CD4-positive, alpha-beta T cell treated with Interleukin-12 subunit alpha and Interleukin-12 subunit beta, for 1 hour (primary cell): ENCODE measurements at regions not wholly inside any gene's neighbourhood (a gene's known extent, or its start where the extent isn't known, plus 50 kb on each side); places are given as distances from the start of the nearest gene placed in this dataset.
"Not testable (repeated sequence)": the region's sequence is repeated elsewhere in the genome, so short reads cannot be mapped to it uniquely, and the experiment has no call there.

Experiments used
- DNase-seq: peaks from one replicate; pipeline ENCODE4 v3.0.0-alpha.2; 2020

DNA sequence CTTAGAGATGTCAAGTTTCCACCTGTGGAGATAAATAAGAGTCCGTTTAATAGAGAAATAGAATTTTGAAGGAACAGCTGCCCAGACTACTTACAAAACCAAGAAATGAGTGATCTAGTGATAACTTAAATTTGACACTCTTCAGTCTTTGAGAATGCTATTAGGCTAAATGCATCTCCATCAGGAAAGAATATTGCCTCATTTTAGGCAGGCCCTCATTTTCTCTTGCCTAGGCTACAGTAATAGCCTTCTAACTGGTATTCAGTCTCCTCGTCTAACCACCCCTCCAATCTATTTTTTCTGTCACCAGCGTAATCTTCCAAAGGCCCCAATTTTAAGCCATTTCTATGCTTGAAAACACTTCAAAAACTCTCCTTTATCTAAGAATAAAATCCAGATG lies 537.8 kb upstream of the CA10 start:
- no peak for DNase-seq

GRCh38 chr17:52686140-52686539 lies 527.6 kb upstream of the CA10 start:
- DNase-seq, result no peak

GRCh38 chr17:52681480-52681879 lies 523.0 kb upstream of the CA10 start:
- no peak for DNase-seq

- no peak for DNase-seq
These were observed 519.7 kb upstream of the CA10 start for GRCh38 chr17:52678211-52678610.

DNA sequence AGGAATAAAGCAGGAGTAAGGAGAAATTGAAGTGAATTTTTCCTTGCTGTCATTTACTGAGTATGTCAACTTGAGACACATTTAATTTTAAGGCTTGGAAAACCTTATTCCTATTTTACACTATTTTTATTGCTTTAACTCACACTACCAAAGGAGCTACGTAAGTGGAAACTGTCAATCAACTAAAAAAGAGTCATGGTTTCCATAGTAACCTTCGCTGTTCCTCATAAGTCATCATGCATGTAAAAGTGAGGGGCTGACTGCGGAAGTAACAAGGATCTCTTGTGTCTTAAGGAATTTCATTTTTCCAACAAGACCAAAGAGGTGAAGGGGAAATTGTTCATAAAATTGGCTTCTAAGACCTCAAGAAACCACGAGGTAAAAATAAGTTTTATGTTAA lies 516.2 kb upstream of the CA10 start:
- DNase-seq, result no peak

GRCh38 chr17:52673791-52674190 lies 515.3 kb upstream of the CA10 start:
- DNase-seq, result no peak

- no peak for DNase-seq
These were observed 507.8 kb upstream of the CA10 start for GRCh38 chr17:52666264-52666663.

DNA sequence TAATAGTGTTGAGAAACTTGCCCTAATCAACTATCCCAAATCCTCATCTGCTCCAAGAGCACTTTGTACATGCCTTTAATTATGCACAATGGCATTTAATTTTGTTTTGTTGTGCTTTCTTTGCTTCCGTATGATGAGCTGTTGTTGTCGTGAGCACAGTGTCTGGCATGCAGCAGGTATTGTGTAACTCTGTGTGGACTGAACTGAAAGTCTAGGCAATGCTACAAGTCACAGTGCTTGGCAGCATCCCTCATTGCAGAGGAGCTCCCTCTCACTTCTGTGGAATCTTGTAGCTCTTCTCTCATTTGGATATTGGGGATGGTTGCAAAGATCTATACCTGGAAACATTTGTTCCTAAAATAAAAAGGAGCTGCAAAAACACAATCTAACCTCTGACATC lies 502.2 kb upstream of the CA10 start:
- no peak for DNase-seq

DNA sequence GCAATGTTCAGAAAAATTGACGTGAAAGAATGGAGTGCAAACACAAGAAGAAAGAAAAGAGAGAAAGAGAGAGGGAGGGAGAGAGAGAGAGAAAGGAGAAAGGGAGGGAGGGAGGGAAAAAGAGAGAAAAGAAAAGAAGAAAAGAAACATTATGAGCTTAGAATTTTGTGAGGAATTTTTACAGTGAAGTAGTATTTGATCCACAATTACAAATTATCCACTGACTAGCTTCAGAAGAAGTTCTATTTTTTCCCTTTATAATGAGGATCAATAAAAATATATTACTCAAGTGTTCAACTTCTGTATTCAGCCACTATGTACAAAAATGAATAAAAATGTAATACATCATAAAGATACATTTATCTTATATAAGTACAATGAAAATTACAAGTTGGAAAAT lies 494.5 kb upstream of the CA10 start:
- DNase-seq, result no peak

GRCh38 chr17:52648995-52649394 lies 490.5 kb upstream of the CA10 start:
- DNase-seq, result no peak

DNA sequence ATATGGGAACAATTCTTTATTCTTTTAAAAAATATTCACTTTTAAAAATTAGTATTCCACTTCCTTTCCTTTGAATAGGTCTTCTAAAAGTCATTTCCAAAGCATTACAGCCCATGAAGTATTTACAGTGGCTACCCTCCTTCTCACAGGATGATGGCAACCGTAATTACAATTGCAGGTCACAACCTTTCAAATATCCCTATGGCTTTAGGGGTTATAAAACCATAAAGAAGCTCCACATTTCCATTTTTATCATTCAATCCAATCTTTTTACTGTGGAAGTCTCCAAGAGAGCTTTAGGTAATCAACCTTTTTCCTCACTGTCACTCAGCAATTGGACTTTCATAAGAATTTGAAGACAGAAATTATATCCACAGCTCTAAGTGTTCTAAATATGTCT lies 488.9 kb upstream of the CA10 start:
- no peak for DNase-seq

DNA sequence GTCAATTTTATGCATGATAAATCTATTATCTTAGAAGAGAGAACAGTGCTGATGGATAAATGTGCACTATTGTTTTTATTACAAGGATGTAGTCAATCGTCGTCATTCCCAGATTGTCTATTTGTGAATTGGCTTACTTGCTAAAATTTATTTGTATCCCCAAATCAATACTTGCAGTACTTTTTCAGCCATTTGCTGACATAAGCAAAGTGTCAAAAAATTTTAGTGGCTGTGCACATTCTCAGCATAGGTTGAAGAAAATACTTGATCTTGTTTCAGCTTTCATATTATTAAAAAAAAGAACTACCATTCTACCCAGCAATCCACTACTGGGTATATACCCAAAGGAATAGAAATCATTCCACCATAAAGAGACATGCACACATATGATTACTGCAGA lies 477.9 kb upstream of the CA10 start:
- no peak for DNase-seq

DNA sequence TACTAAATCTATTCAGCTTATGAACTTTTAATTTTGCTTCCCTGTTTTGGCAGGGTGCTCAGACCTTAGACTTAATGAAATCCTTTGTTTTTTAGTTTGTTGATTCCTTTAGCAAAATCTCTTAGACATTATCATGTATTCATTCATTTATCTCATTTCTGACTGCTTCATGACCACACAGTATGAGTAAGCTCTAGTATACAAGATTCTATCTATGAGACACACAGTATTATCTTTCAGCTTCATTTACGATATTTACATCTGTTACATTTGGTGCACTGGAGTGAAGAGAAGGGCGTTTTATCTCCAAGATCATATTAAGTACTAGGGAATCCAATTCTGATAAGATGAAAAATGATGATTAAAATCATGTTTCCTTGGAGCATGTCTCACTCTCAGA lies 448.1 kb upstream of the CA10 start:
- DNase-seq, result no peak

- no peak for DNase-seq
These were observed 447.6 kb upstream of the CA10 start for GRCh38 chr17:52606098-52606497.

DNA sequence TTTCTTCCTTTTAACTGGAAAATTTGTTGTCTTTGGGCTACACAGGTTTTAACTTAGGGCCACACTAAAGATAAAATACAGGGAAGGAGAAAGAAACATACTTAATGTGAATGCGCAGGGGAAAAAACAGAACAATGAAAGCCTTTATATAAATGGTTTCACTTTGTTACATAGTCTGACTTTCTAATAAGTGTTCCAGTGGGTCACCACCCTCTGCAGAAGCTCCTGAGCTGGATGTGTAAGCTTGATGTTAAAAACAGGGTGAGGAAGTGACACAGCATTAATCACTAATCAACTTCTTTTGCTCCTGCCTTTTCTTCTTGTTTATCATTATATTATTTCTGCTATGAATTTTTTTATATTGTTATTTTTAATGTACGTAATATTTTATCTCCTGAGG lies 445.6 kb upstream of the CA10 start:
- DNase-seq, result no peak

- not testable (repeated sequence) for DNase-seq
These were observed 439.1 kb upstream of the CA10 start for GRCh38 chr17:52597452-52598215.

DNA sequence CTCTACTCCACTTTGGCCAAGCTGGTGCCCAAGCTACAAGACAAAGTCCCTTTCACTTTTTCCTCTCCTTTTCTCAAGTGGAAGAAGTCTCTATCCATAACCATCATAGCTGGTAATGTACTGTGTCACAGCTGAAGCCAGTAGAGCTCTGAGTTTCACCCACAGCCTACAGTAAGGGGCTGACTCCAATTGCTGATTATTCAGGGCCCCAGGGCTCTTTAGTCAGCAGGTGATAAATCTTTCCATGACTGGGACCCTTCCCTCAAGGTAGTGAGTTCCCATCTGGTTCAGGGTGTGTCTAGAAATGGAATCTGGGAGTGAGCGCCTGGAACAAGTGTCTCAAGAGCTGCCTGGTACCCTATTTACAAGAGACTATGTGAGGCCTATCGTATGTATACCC lies 436.0 kb upstream of the CA10 start:
- DNase-seq, result no peak

GRCh38 chr17:52546990-52547389 lies 388.5 kb upstream of the CA10 start:
- DNase-seq, result no peak

GRCh38 chr17:52546493-52546892 lies 388.0 kb upstream of the CA10 start:
- DNase-seq, result no peak

GRCh38 chr17:52537421-52537820 lies 378.9 kb upstream of the CA10 start:
- DNase-seq, result no peak

GRCh38 chr17:52536489-52536888 lies 378.0 kb upstream of the CA10 start:
- no peak for DNase-seq

DNA sequence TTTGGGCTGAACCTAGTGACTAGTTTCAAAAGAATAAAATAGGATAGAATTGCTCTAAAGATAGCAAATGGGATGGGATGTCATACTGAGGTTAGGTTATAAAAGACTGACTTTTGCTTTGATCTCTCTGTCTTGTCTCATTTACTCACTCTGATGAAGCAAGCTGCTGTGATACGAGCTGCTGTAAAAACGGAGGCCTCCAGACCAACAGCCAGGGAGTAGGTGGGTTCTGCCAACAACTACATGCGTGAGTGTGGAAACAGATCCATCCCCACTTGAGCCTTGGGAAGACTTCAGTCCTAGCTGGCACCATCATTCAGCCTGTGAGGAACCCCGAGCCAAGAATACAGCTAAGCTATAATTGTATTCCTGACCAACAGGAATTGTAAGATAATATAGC lies 373.9 kb upstream of the CA10 start:
- DNase-seq, result no peak

DNA sequence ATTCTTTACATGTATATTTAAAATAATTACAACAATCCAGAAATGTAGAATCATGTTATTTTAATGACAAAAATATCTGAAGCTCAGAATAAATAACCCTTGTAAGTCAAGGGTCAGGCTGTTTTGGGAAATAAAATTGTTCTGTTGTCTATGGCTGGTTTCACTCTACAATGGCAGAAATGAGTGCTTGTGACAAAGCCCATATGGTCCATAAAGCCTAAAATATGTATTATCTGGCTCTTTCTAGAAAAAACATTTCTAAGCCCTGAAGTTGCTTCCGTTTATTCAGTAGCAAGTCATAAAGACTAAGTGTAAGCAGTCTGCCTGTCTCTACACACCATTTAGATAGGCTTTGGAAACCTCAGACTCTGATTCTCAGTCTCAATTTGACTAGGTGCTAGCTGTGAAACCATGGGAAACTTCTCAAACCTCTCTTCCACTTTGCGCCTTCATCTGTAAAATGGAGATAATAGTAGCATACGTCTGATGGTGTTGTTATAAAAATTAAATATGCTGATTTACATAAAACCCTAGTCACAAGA lies 365.7 kb upstream of the CA10 start:
- DNase-seq, result no peak

DNA sequence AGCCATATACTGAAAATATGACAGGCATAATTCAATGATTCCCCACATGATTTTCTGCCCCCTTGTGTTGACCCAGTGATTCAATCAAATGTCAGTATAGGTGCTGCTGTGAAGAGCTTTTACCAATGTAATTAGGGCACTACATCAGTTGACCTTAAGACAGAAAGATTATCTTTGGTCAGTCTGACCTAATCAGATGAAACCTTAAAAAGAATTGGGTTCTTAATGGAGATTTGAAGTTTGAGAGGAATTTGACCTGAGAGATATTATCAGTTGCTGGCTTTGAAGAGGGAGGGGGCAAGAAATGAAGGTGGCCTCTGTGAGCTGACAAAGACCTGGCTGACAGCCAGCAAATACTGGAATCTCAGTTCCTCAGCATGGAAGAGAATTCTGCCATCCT lies 358.7 kb upstream of the CA10 start:
- DNase-seq, result no peak

DNA sequence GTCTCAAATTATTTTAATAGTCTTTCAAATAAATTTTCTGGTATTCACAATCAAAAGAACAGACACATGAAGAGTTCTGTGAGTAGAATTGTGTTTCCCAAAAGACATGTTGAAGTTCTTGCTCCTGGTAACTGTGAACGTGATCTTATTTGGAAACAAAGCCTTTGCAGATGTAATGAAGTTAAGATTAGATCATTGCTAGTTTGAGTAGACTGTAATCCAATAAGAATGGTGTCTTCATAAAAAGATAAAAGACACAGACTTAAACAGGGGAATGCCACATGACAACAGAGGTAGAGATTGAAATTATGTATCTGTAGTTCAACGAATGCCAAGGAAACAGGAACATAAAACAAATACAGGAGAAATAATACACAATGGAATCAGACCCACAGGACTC lies 357.4 kb upstream of the CA10 start:
- no peak for DNase-seq
